HG03460 (cell line): ENCODE measurements at regions not wholly inside any gene's neighbourhood (a gene's known extent, or its start where the extent isn't known, plus 50 kb on each side); places are given as distances from the start of the nearest gene placed in this dataset.

Experiments used
- ATAC-seq: cut with Tn5 transposase; IDR thresholded peaks from one replicate; pipeline ENCODE4 v1.9.1; 2021; ENCODE audit not compliant: unreplicated experiment

- no peak for ATAC-seq
These were observed 143.4 kb upstream of the MYOCD start for GRCh38 chr17:12522336-12522735.

GRCh38 chr17:12522743-12523183, 142.9 kb upstream of the MYOCD start:
- no peak for ATAC-seq

- no peak for ATAC-seq
These were observed 142.4 kb upstream of the MYOCD start for GRCh38 chr17:12523244-12523643.

- ATAC-seq: no peak
These were observed 137.7 kb upstream of the MYOCD start for GRCh38 chr17:12528036-12528435.

GRCh38 chr17:12530161-12530560, 135.5 kb upstream of the MYOCD start:
- ATAC-seq: no peak

- no peak for ATAC-seq
These were observed 129.7 kb upstream of the MYOCD start for GRCh38 chr17:12536021-12536420.

GRCh38 chr17:12536472-12536871, 129.2 kb upstream of the MYOCD start:
- no peak for ATAC-seq

GRCh38 chr17:12537436-12537835, 128.3 kb upstream of the MYOCD start:
- no peak for ATAC-seq

GRCh38 chr17:12538003-12538402, 127.7 kb upstream of the MYOCD start:
- no peak for ATAC-seq

- ATAC-seq: peak; percentile 67
These were observed 119.7 kb upstream of the MYOCD start for GRCh38 chr17:12545877-12546513.

- ATAC-seq: no peak
These were observed 118.7 kb upstream of the MYOCD start for GRCh38 chr17:12546983-12547382.

GRCh38 chr17:12547831-12548230, 117.9 kb upstream of the MYOCD start:
- no peak for ATAC-seq

GRCh38 chr17:12548558-12548957, 117.1 kb upstream of the MYOCD start:
- ATAC-seq: no peak

- no peak for ATAC-seq
These were observed 116.1 kb upstream of the MYOCD start for GRCh38 chr17:12549499-12550041.

- no peak for ATAC-seq
These were observed 112.1 kb upstream of the MYOCD start for GRCh38 chr17:12553625-12554024.

- ATAC-seq: no peak
These were observed 111.4 kb upstream of the MYOCD start for GRCh38 chr17:12554251-12554650.

- ATAC-seq: no peak
These were observed 99.4 kb upstream of the MYOCD start for GRCh38 chr17:12566291-12566690.

- ATAC-seq: no peak
These were observed 98.3 kb upstream of the MYOCD start for GRCh38 chr17:12567077-12568053.

GRCh38 chr17:12568358-12569251, 97.1 kb upstream of the MYOCD start:
- no peak for ATAC-seq

- no peak for ATAC-seq
These were observed 94.1 kb upstream of the MYOCD start for GRCh38 chr17:12571606-12572005.

- no peak for ATAC-seq
These were observed 91.2 kb upstream of the MYOCD start for GRCh38 chr17:12574525-12574924.
